ENCODE measurements at regions not wholly inside any gene's neighbourhood (a gene's known extent, or its start where the extent isn't known, plus 50 kb on each side); places are given as distances from the start of the nearest gene placed in this dataset.

- DNase-seq (ENCODE audit: low read depth, low spot score) (no peak), FAIRE-seq (no peak)
- Histone ChIP-seq H3K4me2 (ENCODE audit: insufficient read depth, low read length) (no peak overlapping the region), H3K9me1 (replicated peaks; ENCODE audit: control insufficient read depth, extremely low read depth, insufficient read depth, low read length) (no peaks in the 10 kb centered on the region), H4K20me1 (replicated peaks; ENCODE audit: control insufficient read depth, extremely low read depth, insufficient read depth, low read length) (peaks cover 3% of the 10 kb centered on the region), H3K4me3 (replicated peaks in 1 of 3; ENCODE audit: insufficient read depth in 1 of 3, low read depth in 1 of 3, low read length in 3 of 3) (no peak overlapping the region), H3K27ac (ENCODE audit: insufficient read depth, low read depth, low read length) (no peak overlapping the region), H3K79me2 (ENCODE audit: control insufficient read depth, insufficient read depth, low read length) (peaks cover 98% of the 10 kb centered on the region), H3K4me1 (ENCODE audit: control insufficient read depth, extremely low read depth, insufficient read depth, low read length) (peaks cover 77% of the 10 kb centered on the region), H3K9ac (replicated peaks; ENCODE audit: extremely low read depth, insufficient read depth, low read length) (no peak overlapping the region), H3K27me3 (ENCODE audit: control insufficient read depth in 2 of 2, insufficient read depth in 2 of 2, low read length in 2 of 2) (no peaks in the 10 kb centered on the region), H3K9me3 (replicated peaks; ENCODE audit: control insufficient read depth, insufficient read depth, low read length) (no peaks in the 10 kb centered on the region), H2AFZ (ENCODE audit: low read depth, low read length) (no peak overlapping the region), H3K36me3 (ENCODE audit: control insufficient read depth in 2 of 2, extremely low read depth in 1 of 2, insufficient read depth in 2 of 2, low read length in 2 of 2) (peaks cover 29 to 32% of the 10 kb centered on the region in 2 experiments)
- dilution Hi-C loops (cut with MboI; ENCODE audit: extremely low pct_ligation_motif_present, low sequenced_read_pairs) = no loop called here
- BruUV-seq (replicated peaks) = no TSS peak
- ChIA-PET POLR2A (interaction anchor here (1.4 kb wide), 1 partner anchor 15 kb away, joined by 6 read pairs; no protein-coding TSS in a partner anchor), CTCF (interaction anchor here (0.7 to 7.2 kb wide), 61 partner anchors 11 to 826 kb away, joined by 3 to 175 read pairs (median 6); no protein-coding TSS in a partner anchor)
- no peak for TF ChIP-seq CTCF (IDR thresholded peaks at IDR 0.05; ENCODE audit: extremely low read depth in 1 of 2, insufficient read depth in 1 of 2, low read depth in 1 of 2, low read length in 2 of 2)
- no peak for TF ChIP-seq JUN (IDR thresholded peaks at IDR 0.05; ENCODE audit: borderline replicate concordance, insufficient read depth, insufficient read length, low read depth)
- peak; percentile 19 for TF ChIP-seq POLR2AphosphoS5 (IDR thresholded peaks at IDR 0.05; ENCODE audit: insufficient read depth, low read depth, low read length)
- peak; percentile 36 for TF ChIP-seq POLR2A (IDR thresholded peaks at IDR 0.05; ENCODE audit: low read depth, low read length)
- intact Hi-C loops (cut with micrococcal nuclease) = loop anchor here (1.0 to 10.0 kb wide), 3 partner anchors 110 to 587 kb away; no protein-coding TSS in a partner anchor
These were observed 163.8 kb upstream of the KLF14 start for GRCh38 chr7:130897515-130898419.
